Natural killer cell treated with Interleukin-12 subunit alpha and Interleukin-12 subunit beta and Interleukin-15 and Interleukin-18, amount 100 ng/mL, for 72 hours (primary cell): ENCODE measurements at regions not wholly inside any gene's neighbourhood (a gene's known extent, or its start where the extent isn't known, plus 50 kb on each side); places are given as distances from the start of the nearest gene placed in this dataset.
"Not testable (repeated sequence)": the region's sequence is repeated elsewhere in the genome, so short reads cannot be mapped to it uniquely, and the experiment has no call there.

Source experiments
- ATAC-seq, 2 donors: fragments of 150-1000 bp; cut with Tn5 transposase in 1 of 2; sonication (Bioruptor Pico), chemical (Tn5 transposase) in 1 of 2; 2 replicates each; pipeline ENCODE4 v1.10.0; 2021
- DNase-seq: peaks from one replicate; pipeline ENCODE4 v3.0.0; 2022; ENCODE audit warnings: low spot score
- H3K27ac Mint-ChIP-seq, 2 donors: 1 replicate in 1 of 2; 2 replicates in 1 of 2; pipeline ENCODE4 v1.8.0; 2022; ENCODE audit warnings: mixed read lengths in 2 of 2, mild to moderate bottlenecking in 1 of 2, moderate library complexity in 1 of 2
- H3K27me3 Mint-ChIP-seq, 2 donors: 1 replicate in 1 of 2; 2 replicates in 1 of 2; pipeline ENCODE4 v1.8.0; 2022; ENCODE audit warnings: mixed read lengths in 2 of 2
- H3K36me3 Mint-ChIP-seq: one replicate; pipeline ENCODE4 v1.8.0; 2022; ENCODE audit warnings: mixed read lengths
- H3K4me1 Mint-ChIP-seq, 2 donors: 1 replicate in 1 of 2; 2 replicates in 1 of 2; pipeline ENCODE4 v1.8.0; 2022; ENCODE audit warnings: low read depth in 2 of 2, mixed read lengths in 2 of 2, mild to moderate bottlenecking in 1 of 2
- H3K4me3 Mint-ChIP-seq: one replicate; pipeline ENCODE4 v1.8.0; 2022; ENCODE audit warnings: mixed read lengths
- H3K9me3 Mint-ChIP-seq: 2 replicates; pipeline ENCODE4 v1.8.0; 2022; ENCODE audit warnings: mixed read lengths

DNA sequence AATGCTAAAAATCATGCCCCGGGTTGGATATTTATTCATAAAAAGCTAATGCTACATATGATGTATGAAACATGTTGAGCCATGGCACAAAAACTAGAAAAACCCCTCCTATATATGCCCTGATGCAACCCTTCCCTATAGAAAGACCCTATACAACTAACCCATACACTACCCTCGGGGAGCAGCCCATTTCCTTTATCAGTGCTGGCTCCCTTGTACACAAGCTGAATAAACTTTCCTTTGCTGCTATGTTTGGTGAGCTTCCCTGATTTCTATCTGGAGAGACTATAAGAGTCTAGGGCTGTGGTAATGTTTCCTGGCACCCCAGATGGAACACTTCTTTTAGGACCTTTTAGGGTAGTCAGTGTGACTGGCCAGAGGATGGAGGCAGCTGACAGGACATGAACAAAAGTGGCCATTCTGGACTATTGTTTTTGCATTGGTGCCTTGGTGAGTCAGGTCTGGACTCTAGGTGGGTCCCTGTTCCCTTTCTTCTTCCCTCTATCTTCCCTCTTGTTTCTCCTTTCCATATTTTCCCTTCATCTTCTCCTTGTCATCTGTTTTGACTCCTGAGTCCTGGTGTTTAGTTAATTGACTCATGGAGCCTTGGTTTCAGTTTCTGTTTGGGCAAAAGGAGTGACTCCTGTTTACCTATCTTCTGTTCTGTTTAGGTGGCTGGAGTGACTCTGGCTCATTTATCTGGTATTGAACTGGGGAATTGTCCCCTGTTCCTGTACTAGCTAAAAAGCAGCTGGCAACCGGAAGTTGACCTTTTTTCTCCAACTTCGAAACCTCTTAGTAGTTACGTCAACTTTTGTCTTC is 1321.8 kb upstream of the PCDH9 start:
- DNase-seq (no peak), ATAC-seq (no peak)
- peaks cover 27% of the 10 kb centered on the region for H3K9me3 Mint-ChIP-seq
- no peaks in the 10 kb centered on the region for H3K36me3 Mint-ChIP-seq
- H3K27me3 Mint-ChIP-seq, result no peaks in the 10 kb centered on the region
- H3K27ac Mint-ChIP-seq, result no peak overlapping the region
- H3K4me3 Mint-ChIP-seq, result no peak overlapping the region
- H3K4me1 Mint-ChIP-seq, result no peaks in the 10 kb centered on the region

DNA sequence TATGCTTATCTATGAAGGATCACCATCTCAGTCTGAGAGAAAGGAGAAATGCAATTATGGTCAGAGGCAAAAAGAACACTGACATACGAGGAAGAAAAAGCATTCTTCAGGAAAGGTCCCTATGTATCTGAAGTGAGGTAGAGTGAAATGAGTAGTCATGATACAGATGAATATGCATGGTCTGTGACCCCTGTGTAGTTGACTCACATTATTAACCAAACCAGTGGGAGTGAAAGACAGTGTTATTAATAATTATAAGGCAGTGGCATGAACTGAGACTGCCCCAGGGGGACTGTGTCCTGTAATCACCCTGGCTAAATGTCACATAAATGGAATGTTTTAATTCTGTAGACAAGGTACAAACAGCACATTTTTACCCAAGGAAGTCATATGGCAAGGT is 1320.2 kb upstream of the PCDH9 start:
- Mint-ChIP-seq H3K9me3 (peaks cover 27% of the 10 kb centered on the region), H3K36me3 (no peaks in the 10 kb centered on the region), H3K27ac (no peak overlapping the region), H3K4me1 (no peaks in the 10 kb centered on the region), H3K27me3 (no peaks in the 10 kb centered on the region), H3K4me3 (no peak overlapping the region)
- no peak for DNase-seq
- ATAC-seq, result no peak

DNA sequence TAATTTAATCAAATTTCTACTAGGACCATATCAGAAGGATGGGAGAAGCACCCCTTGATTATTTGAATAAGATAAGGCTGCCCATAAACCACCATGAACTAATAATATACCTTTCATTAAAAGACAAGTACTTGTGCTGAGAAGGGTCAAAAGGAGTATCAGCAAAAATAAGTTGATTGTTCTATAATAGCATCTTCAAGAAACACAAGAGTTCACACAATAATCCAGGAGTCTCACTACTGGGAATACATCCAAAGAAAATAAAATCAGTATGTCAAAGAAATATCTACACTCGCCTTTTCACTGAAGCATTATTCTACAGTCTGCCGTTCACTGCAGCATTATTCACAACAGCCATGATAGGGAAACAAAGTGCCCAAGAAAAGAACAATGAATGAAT is 1310.1 kb upstream of the PCDH9 start:
- ATAC-seq, result no peak
- Mint-ChIP-seq H3K9me3 (peaks cover under 1% of the 10 kb centered on the region), H3K4me3 (no peak overlapping the region), H3K27me3 (no peaks in the 10 kb centered on the region), H3K36me3 (no peaks in the 10 kb centered on the region), H3K4me1 (no peaks in the 10 kb centered on the region), H3K27ac (no peak overlapping the region)
- no peak for DNase-seq

DNA sequence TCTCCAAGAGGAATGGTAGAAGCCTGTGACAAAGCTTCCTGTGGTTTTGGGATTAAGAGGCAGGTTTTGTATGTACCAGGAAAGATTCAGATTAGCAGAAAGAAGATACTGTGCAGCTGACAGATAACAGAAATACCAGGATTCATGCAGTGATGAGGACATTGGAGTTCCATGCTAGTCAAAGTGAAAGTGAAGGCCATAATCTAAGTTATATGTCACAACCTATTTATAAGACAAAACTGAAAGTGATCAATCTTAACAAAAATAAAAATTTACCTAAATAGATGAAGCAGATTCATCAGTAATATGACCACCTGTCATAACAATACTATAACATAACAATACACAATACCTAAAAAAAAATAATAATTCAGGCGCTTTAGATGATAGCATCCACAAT is 1305.2 kb upstream of the PCDH9 start:
- H3K4me3 Mint-ChIP-seq, result no peak overlapping the region
- no peak for ATAC-seq

DNA sequence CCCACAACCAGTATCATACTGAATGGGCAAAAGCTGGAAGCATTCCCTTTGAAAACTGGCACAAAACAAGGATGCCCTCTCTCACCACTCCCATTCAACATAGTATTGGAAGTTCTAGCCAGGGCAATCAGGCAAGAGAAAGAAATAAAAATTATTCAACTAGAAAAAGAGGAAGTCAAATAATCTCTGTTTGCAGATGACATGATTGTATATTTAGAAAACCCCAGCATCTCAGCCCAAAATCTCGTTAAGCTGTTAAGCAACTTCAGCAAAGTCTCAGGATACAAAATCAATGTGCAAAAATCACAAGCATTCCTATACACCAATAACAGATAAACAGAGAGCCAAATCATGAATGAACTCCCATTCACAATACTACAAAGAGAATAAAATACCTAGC is 1297.0 kb upstream of the PCDH9 start:
- not testable (repeated sequence) for DNase-seq, H3K27ac Mint-ChIP-seq, H3K4me1 Mint-ChIP-seq, ATAC-seq, H3K27me3 Mint-ChIP-seq, H3K4me3 Mint-ChIP-seq
- Mint-ChIP-seq H3K9me3 (peaks cover 24% of the 10 kb centered on the region), H3K36me3 (peaks cover 30% of the 10 kb centered on the region)

More for the DNA sequence above, 1305.2 kb upstream of the PCDH9 start:
- Mint-ChIP-seq H3K27me3 (no peaks in the 10 kb centered on the region), H3K36me3 (no peaks in the 10 kb centered on the region), H3K9me3 (peaks cover 15% of the 10 kb centered on the region), H3K4me1 (no peaks in the 10 kb centered on the region), H3K27ac (no peak overlapping the region)
- no peak for DNase-seq

DNA sequence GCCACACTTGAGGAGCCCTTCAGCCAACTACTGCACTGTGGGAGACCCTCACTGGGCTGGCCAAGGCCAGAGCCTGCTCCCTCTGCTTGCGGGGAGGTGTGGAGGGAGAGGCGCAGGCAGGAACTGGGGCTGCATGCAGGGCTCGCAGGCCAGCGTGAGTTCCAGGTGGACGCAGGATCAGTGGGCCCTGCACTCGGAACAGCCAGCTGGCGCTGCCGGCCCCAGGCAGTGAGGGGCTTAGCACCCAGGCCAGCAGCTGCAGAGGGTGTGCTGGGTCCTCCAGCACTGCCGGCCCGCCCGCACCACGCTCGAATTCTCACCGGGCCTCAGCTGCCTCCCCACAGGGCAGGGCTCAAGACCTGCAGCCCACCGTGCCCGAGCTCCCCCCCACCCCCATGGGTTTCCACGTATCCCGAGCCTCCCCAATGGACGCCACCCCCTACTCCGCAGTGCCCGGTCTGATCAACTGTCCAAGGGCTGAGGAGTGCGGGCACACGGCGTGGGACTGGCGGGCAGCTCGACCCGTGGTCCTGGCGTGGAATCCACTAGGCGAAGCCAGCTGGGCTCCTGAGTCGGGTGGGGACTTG is 1293.8 kb upstream of the PCDH9 start:
- no peak for ATAC-seq
- H3K36me3 Mint-ChIP-seq, result peaks cover 35% of the 10 kb centered on the region
- no peak overlapping the region for H3K4me3 Mint-ChIP-seq
- no peaks in the 10 kb centered on the region for H3K27me3 Mint-ChIP-seq
- H3K4me1 Mint-ChIP-seq, result no peaks in the 10 kb centered on the region
- peaks cover 29% of the 10 kb centered on the region for H3K9me3 Mint-ChIP-seq
- no peak for DNase-seq
- no peak overlapping the region for H3K27ac Mint-ChIP-seq

DNA sequence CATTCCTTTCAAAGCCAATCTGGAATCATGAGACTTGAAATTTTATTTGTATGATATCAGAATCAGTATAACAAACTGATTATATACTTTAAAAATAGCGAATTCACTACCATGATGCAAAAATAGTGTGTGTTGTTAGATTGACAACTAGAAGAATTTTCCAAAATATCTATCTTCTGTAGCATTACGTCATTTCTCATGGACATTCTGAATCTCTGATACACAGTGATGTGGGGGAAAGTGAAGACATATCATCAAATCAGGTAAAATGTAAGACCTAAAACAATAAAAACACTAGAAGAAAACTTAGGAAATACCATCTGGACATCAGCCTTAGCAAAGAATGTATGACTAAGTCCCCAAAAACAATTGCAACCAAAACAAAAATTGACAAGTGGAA is 1292.0 kb upstream of the PCDH9 start:
- Mint-ChIP-seq H3K9me3 (peaks cover 28% of the 10 kb centered on the region), H3K4me1 (no peaks in the 10 kb centered on the region), H3K36me3 (peaks cover 29% of the 10 kb centered on the region), H3K27ac (no peak overlapping the region), H3K4me3 (no peak overlapping the region), H3K27me3 (no peaks in the 10 kb centered on the region)
- ATAC-seq (no peak), DNase-seq (no peak)

DNA sequence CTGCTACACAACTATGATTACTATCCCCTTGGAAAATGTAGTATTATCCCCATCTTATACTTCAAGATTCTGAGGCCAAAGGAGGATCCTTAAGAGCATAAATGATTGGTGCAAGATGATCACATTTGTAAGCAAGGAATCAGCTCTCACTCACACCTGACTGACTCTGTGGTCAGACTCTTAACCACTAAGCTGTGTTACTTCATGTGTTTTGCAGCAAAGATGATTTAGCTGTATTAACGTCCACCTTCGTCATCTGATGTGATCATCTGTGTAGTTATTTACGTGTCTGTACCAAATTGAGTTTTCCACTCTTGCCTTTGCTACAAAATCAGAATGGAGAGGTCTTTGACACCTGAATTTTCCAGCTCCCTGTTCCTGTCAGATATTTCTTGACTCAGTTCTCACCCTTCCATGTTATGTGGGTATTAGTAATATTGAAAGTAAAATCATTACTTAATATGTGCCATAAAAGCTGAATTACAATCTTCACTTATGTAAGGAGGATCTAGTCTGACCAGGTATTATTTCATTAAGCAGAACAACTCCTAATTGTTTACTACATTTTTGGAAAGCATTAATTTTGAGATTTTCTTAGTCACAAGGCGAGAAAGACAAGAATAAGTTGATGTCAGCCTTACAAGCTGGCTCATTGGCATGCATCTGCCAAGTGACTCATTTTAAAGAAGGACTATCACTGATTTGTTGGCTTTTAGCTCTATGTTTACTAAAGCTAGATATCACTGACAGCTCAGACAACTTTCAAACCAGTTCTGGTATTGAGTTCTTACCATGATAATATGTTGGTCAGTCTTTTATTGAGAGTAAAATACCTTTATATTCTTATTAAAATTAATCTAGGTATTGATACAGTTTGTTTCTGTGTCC is 1279.8 kb upstream of the PCDH9 start:
- Mint-ChIP-seq H3K36me3 (no peaks in the 10 kb centered on the region), H3K9me3 (peaks cover 11% of the 10 kb centered on the region), H3K27ac (no peak overlapping the region), H3K27me3 (no peaks in the 10 kb centered on the region), H3K4me3 (no peak overlapping the region), H3K4me1 (no peaks in the 10 kb centered on the region)
- DNase-seq (no peak), ATAC-seq (no peak)

DNA sequence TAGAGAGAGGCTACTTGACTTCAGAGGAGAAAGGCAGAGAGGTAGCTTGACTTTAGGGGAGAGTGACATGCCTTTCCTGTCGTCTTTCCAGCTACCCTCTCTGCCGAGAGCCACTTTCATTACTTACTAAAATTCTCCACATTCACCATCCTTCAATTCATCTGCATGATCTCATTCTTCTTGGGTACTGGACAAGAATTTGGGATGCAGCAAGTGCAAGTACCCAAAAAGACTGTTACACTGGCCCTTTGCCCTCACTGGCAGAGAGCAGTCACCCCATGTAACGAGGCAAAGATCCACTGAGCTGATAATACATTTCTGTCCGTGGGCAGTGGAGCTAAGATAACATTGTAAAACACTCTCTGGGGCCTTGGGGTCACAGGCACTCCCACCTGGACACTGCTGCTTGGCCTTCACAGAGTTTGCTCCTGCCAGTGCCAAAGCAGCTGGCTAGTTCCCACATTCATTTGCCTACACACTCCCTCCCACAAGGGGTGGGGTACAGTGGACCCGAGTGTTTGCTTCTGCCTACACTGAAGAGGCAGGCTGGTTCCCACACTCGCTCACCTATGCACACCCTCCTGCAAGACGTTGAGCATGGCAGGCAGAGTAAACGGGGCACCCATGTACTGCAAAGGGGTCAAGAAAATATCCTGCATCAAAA is 1276.9 kb upstream of the PCDH9 start:
- Mint-ChIP-seq H3K36me3 (no peaks in the 10 kb centered on the region), H3K27me3 (no peaks in the 10 kb centered on the region), H3K4me1 (no peaks in the 10 kb centered on the region), H3K9me3 (peaks cover 8% of the 10 kb centered on the region), H3K27ac (no peak overlapping the region), H3K4me3 (no peak overlapping the region)
- no peak for ATAC-seq
- no peak for DNase-seq

DNA sequence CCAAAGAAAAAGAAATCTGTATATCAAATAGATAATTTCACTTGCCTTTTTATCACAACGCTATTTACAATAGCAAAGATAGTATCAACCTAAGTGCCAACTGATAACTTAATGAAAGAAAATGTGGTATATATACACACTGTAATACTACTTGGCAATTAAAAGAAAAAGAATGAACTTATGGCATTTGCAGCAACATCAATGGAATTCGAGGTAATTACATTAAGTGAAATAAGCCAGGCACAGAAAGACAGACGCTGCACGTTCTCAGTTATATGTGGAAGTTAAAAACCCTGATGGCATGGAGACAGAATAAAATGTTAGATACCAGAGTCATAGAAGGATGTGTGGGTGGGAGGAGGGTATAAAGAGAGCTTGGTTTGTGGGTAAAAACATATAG is 1260.5 kb upstream of the PCDH9 start:
- H3K36me3 Mint-ChIP-seq, result no peaks in the 10 kb centered on the region
- ATAC-seq (no peak), DNase-seq (no peak)
- no peaks in the 10 kb centered on the region for H3K27me3 Mint-ChIP-seq
- H3K4me3 Mint-ChIP-seq, result no peak overlapping the region
- peaks cover 23% of the 10 kb centered on the region for H3K9me3 Mint-ChIP-seq
- no peak overlapping the region for H3K27ac Mint-ChIP-seq
- H3K4me1 Mint-ChIP-seq, result no peaks in the 10 kb centered on the region

DNA sequence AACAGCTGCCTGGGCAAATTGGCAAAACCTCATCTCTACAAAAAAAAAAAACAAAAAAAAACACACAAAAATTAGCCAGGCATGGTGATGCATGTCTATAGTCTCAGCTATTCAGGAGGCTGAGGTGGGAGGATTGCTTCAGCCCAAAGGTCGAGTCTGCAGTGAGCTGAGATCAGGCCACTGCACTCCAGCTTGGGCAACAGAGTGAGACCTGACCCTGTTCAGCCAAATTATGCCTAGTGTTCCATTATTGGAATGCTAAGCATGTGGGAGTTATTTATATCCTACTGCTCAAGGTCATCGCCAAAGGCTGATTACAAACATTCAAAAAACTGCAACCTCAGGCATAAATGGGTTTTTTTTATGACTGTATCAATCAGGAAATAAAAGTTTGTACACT is 1251.0 kb upstream of the PCDH9 start:
- H3K36me3 Mint-ChIP-seq, result no peaks in the 10 kb centered on the region
- no peak overlapping the region for H3K27ac Mint-ChIP-seq
- peaks cover 5% of the 10 kb centered on the region for H3K9me3 Mint-ChIP-seq
- H3K4me3 Mint-ChIP-seq, result no peak overlapping the region
- no peaks in the 10 kb centered on the region for H3K27me3 Mint-ChIP-seq
- ATAC-seq (no peak), DNase-seq (no peak)
- no peaks in the 10 kb centered on the region for H3K4me1 Mint-ChIP-seq

DNA sequence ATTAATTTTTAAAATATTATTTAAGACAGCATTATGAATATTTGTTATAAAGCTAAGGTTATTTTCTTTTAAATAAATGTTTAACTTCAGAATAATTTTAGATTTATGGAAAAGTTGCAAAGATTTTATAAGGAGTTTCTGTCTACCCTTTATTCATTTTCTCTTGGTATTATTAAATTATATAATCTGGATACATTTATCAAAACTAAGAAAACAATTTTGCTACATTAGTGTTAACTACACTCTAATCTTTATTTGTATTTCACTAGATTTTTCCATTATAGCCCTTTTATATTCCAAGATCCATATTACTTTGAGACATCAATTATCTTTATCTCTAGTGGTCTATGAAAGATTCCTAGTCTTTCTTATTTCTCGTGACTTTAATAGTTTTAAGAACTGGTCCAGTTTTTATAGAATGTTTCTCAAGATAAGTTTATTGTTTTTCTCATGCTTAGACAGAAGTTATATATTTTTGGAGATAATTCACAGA is 1243.7 kb upstream of the PCDH9 start:
- Mint-ChIP-seq H3K27me3 (no peaks in the 10 kb centered on the region), H3K4me1 (no peaks in the 10 kb centered on the region), H3K9me3 (peaks cover 3% of the 10 kb centered on the region), H3K4me3 (no peak overlapping the region), H3K36me3 (no peaks in the 10 kb centered on the region), H3K27ac (no peak overlapping the region)
- ATAC-seq (no peak), DNase-seq (no peak)

DNA sequence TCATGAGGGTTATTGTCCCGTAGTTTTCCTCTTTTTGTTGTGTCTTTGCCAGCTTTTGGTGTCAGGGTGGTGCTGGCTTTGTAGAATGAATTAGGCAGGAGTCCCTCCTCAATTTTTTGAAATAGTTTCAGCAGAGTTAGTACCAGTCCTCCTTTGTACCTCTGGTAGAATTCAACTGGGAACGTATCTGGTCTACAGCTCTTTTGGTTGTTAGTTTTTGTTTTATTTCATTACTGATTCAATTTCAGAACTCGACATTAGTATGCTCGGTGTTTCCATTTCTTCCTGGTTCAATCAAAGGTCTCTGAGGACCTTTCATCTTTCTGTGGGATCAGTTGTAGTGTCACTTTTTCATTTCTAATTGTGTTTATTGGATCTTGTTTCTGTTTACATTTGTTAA is 1237.0 kb upstream of the PCDH9 start:
- ATAC-seq, result no peak
- Mint-ChIP-seq H3K27me3 (no peaks in the 10 kb centered on the region), H3K36me3 (peaks cover 10% of the 10 kb centered on the region), H3K9me3 (peaks cover 24% of the 10 kb centered on the region), H3K4me3 (no peak overlapping the region), H3K27ac (no peak overlapping the region), H3K4me1 (no peaks in the 10 kb centered on the region)
- DNase-seq, result no peak
